ENCODE measurements at regions not wholly inside any gene's neighbourhood (a gene's known extent, or its start where the extent isn't known, plus 50 kb on each side); places are given as distances from the start of the nearest gene placed in this dataset.

GRCh38 chr4:126812076-126812475 is 820.7 kb upstream of the INTU start:
- TF ChIP-seq CTCF (IDR thresholded peaks at IDR 0.05; ENCODE audit: low read length), result no peak
- no peak for TF ChIP-seq EZH2 (optimal IDR thresholded peaks at IDR 0.05; ENCODE audit: low read depth, low read length)
